Stimulated activated CD4-positive, alpha-beta T cell treated with anti-CD3 and anti-CD28 coated beads, Interleukin-1b, Interleukin-23, amount 100 ng/mL, for 24 hours (primary cell): ENCODE measurements at regions not wholly inside any gene's neighbourhood (a gene's known extent, or its start where the extent isn't known, plus 50 kb on each side); places are given as distances from the start of the nearest gene placed in this dataset.

ENCODE experiments used
- DNase-seq, 4 experiments: peaks; one replicate each; pipeline ENCODE4 v3.0.0-alpha.2; 2020; ENCODE audit warnings: low read depth in 4 of 4, low spot score in 1 of 4

DNA sequence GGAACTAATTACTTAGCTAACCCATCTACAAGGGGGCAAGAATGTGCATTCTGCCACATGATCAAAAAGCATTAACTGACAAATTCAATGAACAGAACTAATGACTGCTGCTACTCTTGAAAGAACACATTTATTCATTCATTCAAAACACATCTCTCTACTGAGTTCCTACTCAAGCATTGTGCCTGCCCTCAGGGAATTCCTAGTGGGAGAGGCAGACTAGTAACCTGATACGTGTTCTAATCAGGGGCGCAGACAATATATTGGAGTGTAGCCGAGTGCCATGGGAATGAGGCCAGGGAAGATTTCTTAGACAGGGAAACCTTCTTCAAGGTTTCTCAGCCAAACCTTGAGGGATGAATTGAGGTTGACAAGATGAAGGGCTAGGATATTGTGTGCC lies 56.7 kb upstream of the PAPPA start:
- no peak for DNase-seq

DNA sequence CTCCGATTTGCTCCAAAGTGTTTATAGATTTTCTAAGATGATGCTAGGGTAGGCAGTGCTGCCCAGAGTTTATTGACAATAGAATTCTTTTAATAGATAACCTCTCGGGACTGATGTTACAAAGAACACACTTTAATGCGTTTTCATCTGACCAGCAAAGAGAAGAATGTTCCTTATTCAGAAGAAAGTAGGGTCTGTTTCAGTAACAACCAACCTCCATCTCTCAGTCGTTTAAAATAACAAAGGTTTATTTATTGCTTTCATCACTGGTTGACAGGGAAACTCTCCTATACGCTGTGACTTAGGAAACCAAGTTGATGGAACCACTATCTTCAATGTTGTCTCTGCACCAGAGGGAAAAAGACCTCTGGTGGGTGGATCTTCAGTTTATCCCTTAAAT lies 55.1 kb upstream of the PAPPA start:
- no peak for DNase-seq

DNA sequence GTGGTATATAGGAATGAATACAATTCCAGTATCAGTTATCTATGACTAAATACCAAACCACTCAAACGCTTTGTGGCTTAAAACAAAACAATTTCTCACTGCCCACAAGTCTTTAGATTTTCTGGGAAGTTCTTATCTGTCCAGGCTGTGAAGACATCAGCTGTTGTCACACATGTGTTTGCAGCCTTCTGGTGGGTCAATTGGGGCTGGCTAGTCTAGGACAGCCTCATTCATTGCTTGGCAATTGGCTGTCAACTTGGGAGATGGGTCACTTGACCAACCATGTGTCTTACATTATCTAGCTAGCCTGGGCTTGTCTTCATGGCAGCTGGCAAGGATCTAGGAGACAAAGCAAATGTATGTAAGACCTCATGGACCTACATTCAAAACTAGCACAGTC lies 53.8 kb upstream of the PAPPA start:
- DNase-seq: no peak

DNA sequence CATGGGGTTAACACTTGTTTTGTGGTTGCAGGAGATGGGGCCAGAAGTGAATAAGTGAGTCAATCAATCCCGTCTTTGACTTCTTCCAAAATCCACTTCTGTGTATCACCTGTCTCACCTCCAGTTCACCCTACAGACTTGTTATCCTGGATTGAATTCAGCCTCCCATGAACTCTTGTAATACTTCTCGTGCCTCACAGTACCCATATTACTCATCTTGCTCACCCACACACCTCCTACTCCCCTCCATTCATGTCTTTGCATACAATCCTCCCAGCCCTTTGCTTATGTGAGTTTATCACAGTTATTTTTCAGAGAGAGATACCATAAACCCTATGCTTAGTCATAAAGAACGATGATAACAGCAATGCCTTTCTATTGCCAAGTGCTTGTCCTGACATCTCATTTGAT lies 52.9 kb upstream of the PAPPA start:
- no peak for DNase-seq

DNA sequence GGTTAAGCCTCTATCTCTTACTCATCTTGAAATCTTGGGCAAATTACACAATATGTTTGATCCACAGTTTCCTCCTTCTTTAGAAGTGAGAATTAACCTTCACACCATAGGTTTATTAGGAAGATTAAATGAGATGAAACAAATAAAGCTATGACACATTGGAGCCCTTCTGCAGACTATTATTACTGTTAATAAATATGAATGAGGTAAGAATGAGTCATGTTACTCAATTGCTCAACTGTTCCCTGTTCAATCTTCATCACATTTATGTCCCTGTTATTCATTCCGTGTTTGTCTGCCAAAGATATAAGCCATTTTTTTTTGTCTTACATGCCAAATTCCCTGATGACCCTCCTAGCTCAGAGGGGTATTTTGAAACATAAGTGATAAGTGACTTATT lies 52.1 kb upstream of the PAPPA start:
- DNase-seq: no peak

DNA sequence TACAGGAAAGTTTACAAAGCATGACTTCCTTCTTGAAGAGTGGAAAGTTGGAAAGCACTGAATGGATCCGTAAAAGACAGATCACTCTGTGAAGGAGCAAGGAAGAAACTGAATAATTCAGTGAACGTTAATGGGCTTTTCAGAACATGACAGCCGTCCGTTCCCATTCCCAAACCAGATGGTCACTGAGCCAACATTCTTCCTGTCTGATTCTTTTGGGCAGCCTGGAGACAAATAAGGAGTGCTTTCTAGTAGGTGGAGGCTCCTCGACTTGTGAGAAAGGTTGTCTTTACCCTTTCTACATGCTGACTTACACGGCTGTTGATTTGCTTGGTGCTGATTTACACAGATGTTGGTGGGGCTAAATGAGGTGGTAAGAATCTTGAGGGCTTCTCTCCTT lies 51.0 kb upstream of the PAPPA start:
- DNase-seq: no peak
